ENCODE measurements at regions not wholly inside any gene's neighbourhood (a gene's known extent, or its start where the extent isn't known, plus 50 kb on each side); places are given as distances from the start of the nearest gene placed in this dataset.
"Not testable (repeated sequence)": the region's sequence is repeated elsewhere in the genome, so short reads cannot be mapped to it uniquely, and the experiment has no call there.

GRCh38 chr19:32063601-32064000 lies 281.8 kb upstream of the ZNF507 start:
- TF ChIP-seq, protein P1, sequence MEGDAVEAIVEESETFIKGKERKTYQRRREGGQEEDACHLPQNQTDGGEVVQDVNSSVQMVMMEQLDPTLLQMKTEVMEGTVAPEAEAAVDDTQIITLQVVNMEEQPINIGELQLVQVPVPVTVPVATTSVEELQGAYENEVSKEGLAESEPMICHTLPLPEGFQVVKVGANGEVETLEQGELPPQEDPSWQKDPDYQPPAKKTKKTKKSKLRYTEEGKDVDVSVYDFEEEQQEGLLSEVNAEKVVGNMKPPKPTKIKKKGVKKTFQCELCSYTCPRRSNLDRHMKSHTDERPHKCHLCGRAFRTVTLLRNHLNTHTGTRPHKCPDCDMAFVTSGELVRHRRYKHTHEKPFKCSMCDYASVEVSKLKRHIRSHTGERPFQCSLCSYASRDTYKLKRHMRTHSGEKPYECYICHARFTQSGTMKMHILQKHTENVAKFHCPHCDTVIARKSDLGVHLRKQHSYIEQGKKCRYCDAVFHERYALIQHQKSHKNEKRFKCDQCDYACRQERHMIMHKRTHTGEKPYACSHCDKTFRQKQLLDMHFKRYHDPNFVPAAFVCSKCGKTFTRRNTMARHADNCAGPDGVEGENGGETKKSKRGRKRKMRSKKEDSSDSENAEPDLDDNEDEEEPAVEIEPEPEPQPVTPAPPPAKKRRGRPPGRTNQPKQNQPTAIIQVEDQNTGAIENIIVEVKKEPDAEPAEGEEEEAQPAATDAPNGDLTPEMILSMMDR (conservative IDR thresholded peaks at IDR 0.05; ENCODE audit: low read depth), result no peak
- ChIA-PET POLR2A (ENCODE audit: low non-redundant PET) (no interaction called here), CTCF (no interaction called here)
- H3K27ac ChIP-seq, result no peak overlapping the region
- DNase-seq (ENCODE audit: low spot score), result no peak

DNA sequence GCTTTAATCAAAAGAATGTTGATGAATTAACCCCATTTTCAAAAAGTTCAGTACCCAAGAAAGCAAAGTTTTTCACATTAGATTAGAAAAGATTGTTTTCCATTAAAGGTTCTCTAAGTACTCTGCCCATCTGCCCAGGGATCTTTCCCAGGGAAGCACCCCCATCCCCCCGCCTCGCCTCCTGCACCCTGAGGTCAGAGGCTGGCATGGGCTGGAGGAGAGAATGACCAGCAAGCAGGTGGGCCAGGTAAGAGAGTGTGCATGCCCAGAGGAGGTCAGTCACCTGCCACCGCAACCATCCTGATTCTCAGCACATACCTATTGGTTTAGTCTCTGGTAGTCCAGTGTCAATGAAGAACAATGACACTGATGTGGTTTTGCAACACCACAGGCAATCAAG lies 279.4 kb upstream of the ZNF507 start:
- TF ChIP-seq, protein P1 (conservative IDR thresholded peaks at IDR 0.05; ENCODE audit: low read depth), result no peak
- POLR2A ChIA-PET (ENCODE audit: low non-redundant PET), result no interaction called here
- H3K27ac ChIP-seq, result no peak overlapping the region
- CTCF ChIA-PET, result no interaction called here
- DNase-seq (ENCODE audit: low spot score), result no peak

- TF ChIP-seq, protein P1 (conservative IDR thresholded peaks at IDR 0.05; ENCODE audit: low read depth), result no peak
- no peak overlapping the region for H3K27ac ChIP-seq
- ChIA-PET CTCF (no interaction called here), POLR2A (ENCODE audit: low non-redundant PET) (no interaction called here)
- no peak for DNase-seq (ENCODE audit: low spot score)
Observed at GRCh38 chr19:32067685-32068084, 277.7 kb upstream of the ZNF507 start.

DNA sequence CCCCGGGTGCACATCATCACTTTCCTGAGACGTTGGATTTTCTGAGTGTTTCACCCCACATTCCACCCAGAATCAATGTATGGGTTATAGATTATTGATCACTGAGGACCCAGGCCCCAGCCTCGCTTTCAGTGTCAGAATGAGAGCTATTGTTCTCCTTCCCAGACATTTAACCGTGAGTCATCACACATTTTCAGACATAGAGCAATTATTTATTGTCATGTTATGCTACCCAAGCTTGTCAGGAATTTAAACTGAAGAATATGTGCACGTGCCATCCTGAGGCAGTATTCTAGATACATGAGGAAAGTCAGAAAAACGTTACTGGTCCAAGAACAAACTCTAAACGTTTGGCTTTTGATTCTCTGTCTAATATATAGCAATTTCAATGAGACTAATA lies 276.6 kb upstream of the ZNF507 start:
- CTCF ChIA-PET, result interaction anchor here (0.6 kb wide), 1 partner anchor 1239 kb away, joined by 3 read pairs; no protein-coding TSS in a partner anchor
- no peak overlapping the region for H3K27ac ChIP-seq
- TF ChIP-seq, protein P1 (conservative IDR thresholded peaks at IDR 0.05; ENCODE audit: low read depth), result no peak
- DNase-seq (ENCODE audit: low spot score), result no peak
- POLR2A ChIA-PET (ENCODE audit: low non-redundant PET), result no interaction called here

DNA sequence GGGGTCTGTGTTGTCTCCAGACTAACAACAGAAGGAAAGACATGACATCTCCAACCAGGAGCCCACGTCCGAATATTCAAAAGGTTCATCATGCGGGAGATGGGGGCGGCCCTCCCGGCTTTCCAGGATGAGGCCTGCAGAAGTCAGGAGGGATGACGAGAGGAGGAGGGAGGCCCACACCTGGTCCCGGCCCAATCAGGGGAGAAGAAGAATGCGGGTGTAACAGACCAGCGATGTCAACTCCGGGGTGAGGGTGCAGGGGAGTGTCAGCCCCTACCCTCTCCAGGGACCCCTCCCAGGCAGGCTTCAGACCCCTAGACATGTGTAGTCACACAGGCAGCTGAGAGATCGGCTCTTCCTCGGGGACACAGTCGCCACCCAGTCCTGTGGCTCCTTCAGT lies 275.3 kb upstream of the ZNF507 start:
- TF ChIP-seq, protein P1 (conservative IDR thresholded peaks at IDR 0.05; ENCODE audit: low read depth), result no peak
- CTCF ChIA-PET, result no interaction called here
- POLR2A ChIA-PET (ENCODE audit: low non-redundant PET), result no interaction called here

DNA sequence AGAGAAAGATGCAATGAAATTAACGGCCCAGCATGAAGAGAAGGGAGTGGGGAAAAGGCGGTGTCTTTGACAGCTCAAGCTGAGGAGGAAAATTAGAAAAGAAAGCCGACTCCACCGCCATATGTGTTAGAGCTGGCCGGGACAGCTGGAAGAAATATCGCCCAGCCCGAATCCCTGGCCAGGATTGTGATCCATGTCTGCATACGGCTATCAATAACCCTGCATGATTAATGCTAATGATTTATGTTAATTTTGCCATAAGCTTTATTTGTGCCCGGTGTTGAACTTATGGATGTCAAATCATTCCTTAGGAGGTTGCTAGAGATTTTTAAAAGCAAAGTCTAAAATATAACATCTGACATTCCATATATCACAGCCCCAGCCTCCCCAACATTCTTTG lies 263.4 kb upstream of the ZNF507 start:
- no peak overlapping the region for H3K27ac ChIP-seq
- CTCF ChIA-PET, result no interaction called here
- no peak for DNase-seq (ENCODE audit: low spot score)
- POLR2A ChIA-PET (ENCODE audit: low non-redundant PET), result no interaction called here
- TF ChIP-seq, protein P1 (conservative IDR thresholded peaks at IDR 0.05; ENCODE audit: low read depth), result no peak

More for the DNA sequence above, 275.3 kb upstream of the ZNF507 start:
- no peak for DNase-seq (ENCODE audit: low spot score)
- no peak overlapping the region for H3K27ac ChIP-seq

DNA sequence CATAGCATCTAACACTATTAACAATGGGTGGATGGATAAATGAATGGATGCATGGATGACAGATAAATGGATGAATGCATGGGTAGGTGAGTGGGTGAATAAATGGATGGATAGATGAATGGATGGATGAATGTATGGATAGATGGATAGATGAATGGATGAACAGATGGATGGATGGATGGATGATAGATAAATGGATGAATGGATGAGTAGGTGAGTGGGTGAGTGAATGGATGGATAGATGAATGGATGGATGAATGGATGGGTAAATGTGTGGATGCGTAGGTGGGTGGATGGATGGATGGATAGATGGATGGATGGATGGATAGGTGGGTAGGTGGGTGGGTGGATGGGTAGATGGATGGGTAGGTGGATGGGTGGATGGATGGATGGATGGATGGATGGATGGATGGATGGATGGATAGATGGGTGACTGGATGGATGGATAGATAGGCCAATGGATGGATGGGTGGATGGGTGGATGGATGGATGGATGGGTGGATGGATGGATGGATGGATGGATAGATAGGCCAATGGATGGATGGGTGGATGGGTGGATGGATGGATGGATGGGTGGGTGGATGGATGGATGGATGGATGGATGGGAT lies 260.6 kb upstream of the ZNF507 start:
- DNase-seq (ENCODE audit: low spot score); H3K27ac ChIP-seq; POLR2A ChIA-PET (ENCODE audit: low non-redundant PET); CTCF ChIA-PET: not testable (repeated sequence)
